SK-N-SH (cell line): ENCODE measurements at regions not wholly inside any gene's neighbourhood (a gene's known extent, or its start where the extent isn't known, plus 50 kb on each side); places are given as distances from the start of the nearest gene placed in this dataset.

Source experiments
- CTCF ChIA-PET: fragments of 300-600, 350-600 bp; formaldehyde crosslinking; extraction: SDS; loops from one replicate; lab custom pipeline; 2021; lab: Yijun Ruan, JAX
- POLR2A ChIA-PET: fragments of 350-600 bp; sonication (Branson Sonifier 250); formaldehyde crosslinking; extraction: SDS; loops from one replicate; lab custom pipeline; 2020; ENCODE audit warnings: antibody characterized with exemption, inconsistent platforms; lab: Yijun Ruan, JAX
- DNase-seq: peaks from one replicate; pipeline ENCODE4 v3.0.0; 2012
- H2AFZ ChIP-seq: fragments of 200-600 bp; sonication (generic); 2 replicates; pipeline ENCODE4 v1.8.1; 2016; ENCODE audit warnings: antibody characterized with exemption, mild to moderate bottlenecking, low read depth
- H3F3A ChIP-seq: fragments of 200-600 bp; sonication (generic); replicated peaks from 2 replicates; pipeline ENCODE3; 2016; ENCODE audit warnings: antibody characterized with exemption, mild to moderate bottlenecking; ENCODE audit not compliant: insufficient read depth
- H3K27ac ChIP-seq, 2 experiments: fragments of 200-500 bp in 1 of 2; fragments of 200-600 bp in 1 of 2; sonication (Bioruptor generic) in 1 of 2; sonication (generic), shearing (Covaris generic) in 1 of 2; 2 replicates each; pipeline versions ENCODE4 v1.5.1 to v1.6.1; 2014 to 2016; ENCODE audit warnings: low read depth in 2 of 2, inconsistent platforms in 1 of 2, low read length in 1 of 2, mild to moderate bottlenecking in 1 of 2, mixed read lengths in 1 of 2
- H3K27me3 ChIP-seq: fragments of 200-600 bp; sonication (generic), shearing (Covaris generic); 2 replicates; pipeline ENCODE4 v1.6.1; 2016; ENCODE audit warnings: mixed run types; ENCODE audit not compliant: insufficient read depth
- H3K36me3 ChIP-seq, 2 experiments: fragments of 200-500 bp in 1 of 2; fragments of 200-600 bp in 1 of 2; sonication (Bioruptor generic) in 1 of 2; sonication (generic) in 1 of 2; replicated peaks in 1 of 2; 2 replicates each; pipeline versions ENCODE3 to v1.5.1; 2014 to 2016; ENCODE audit warnings: low read length in 1 of 2, mild to moderate bottlenecking in 1 of 2; ENCODE audit not compliant: insufficient read depth in 2 of 2, control insufficient read depth in 1 of 2
- H3K4me1 ChIP-seq, 2 experiments: fragments of 200-500 bp in 1 of 2; fragments of 200-600 bp in 1 of 2; sonication (Bioruptor generic) in 1 of 2; sonication (generic), shearing (Covaris generic) in 1 of 2; 2 replicates each; pipeline versions ENCODE4 v1.5.1 to v1.6.1; 2014 to 2016; ENCODE audit warnings: low read depth in 1 of 2, low read length in 1 of 2, mixed run types in 1 of 2; ENCODE audit not compliant: insufficient read depth in 2 of 2, control insufficient read depth in 1 of 2
- H3K4me2 ChIP-seq: fragments of 200-600 bp; sonication (generic), shearing (Covaris generic); 2 replicates; pipeline ENCODE4 v1.6.1; 2017; ENCODE audit warnings: mixed run types
- H3K4me3 ChIP-seq, 2 experiments: fragments of 200-500 bp in 1 of 2; fragments of 200-600 bp in 1 of 2; sonication (Bioruptor generic) in 1 of 2; sonication (generic), shearing (Covaris generic) in 1 of 2; 2 replicates each; pipeline versions ENCODE4 v1.5.1 to v1.8.1; 2014 to 2016; ENCODE audit warnings: low read depth in 2 of 2, inconsistent platforms in 1 of 2, low read length in 1 of 2, mild to moderate bottlenecking in 1 of 2, mixed read lengths in 1 of 2, moderate library complexity in 1 of 2
- H3K79me2 ChIP-seq: fragments of 200-600 bp; sonication (generic); 2 replicates; pipeline ENCODE4 v1.8.1; 2017; ENCODE audit warnings: mild to moderate bottlenecking; ENCODE audit not compliant: insufficient read depth
- H3K9ac ChIP-seq: fragments of 200-600 bp; sonication (generic); 2 replicates; pipeline ENCODE4 v1.6.1; 2017; ENCODE audit warnings: mixed run types
- H3K9me2 ChIP-seq: fragments of 200-600 bp; sonication (generic); 2 replicates; pipeline ENCODE4 v1.6.1; 2017; ENCODE audit warnings: mixed run types
- H3K9me3 ChIP-seq: fragments of 200-600 bp; sonication (generic); 2 replicates; pipeline ENCODE4 v1.6.1; 2017; ENCODE audit warnings: mixed run types, mild to moderate bottlenecking, moderate library complexity
- H4K20me1 ChIP-seq: fragments of 200-600 bp; sonication (generic); 2 replicates; pipeline ENCODE4 v1.6.1; 2017; ENCODE audit warnings: mild to moderate bottlenecking, mixed run types; ENCODE audit not compliant: insufficient read depth
- CHD2 ChIP-seq: fragments of 150-350 bp; IDR thresholded peaks from 2 replicates; pipeline ENCODE4 v1.6.1; 2018; ENCODE audit warnings: low read length; ENCODE audit not compliant: partially characterized antibody
- ELF1 ChIP-seq: IDR thresholded peaks from 2 replicates; pipeline ENCODE4 v1.4.0; 2012
- EP300 ChIP-seq, 2 experiments: IDR thresholded peaks; 2 replicates each; pipeline versions ENCODE4 v1.4.0 to v1.6.1; 2012; ENCODE audit warnings: borderline replicate concordance in 1 of 2, low read depth in 1 of 2, low read length in 1 of 2
- EZH2phosphoT487 ChIP-seq: fragments of 200-600 bp; sonication (generic); IDR thresholded peaks from 2 replicates; pipeline ENCODE4 v1.6.1; 2017; ENCODE audit warnings: low read depth, mixed run types, mild to moderate bottlenecking, antibody characterized with exemption, moderate library complexity, borderline replicate concordance
- FOSL2 ChIP-seq: IDR thresholded peaks from 2 replicates; pipeline ENCODE4 v1.4.0; 2012; ENCODE audit warnings: low read depth, mild to moderate bottlenecking, moderate library complexity, borderline replicate concordance
- GABPA ChIP-seq: IDR thresholded peaks from 2 replicates; pipeline ENCODE4 v1.4.0; 2012; ENCODE audit warnings: low read depth, mild to moderate bottlenecking
- GATA2 ChIP-seq: sonication (generic); formaldehyde crosslinking; IDR thresholded peaks from 2 replicates; pipeline ENCODE4 v1.5.0; 2020; ENCODE audit warnings: mild to moderate bottlenecking, missing genetic modification reagents
- JUND ChIP-seq: IDR thresholded peaks from 2 replicates; pipeline ENCODE4 v1.4.0; 2012
- NRF1 ChIP-seq: IDR thresholded peaks from 2 replicates; pipeline ENCODE4 v1.6.1; 2012; ENCODE audit warnings: low read depth, mild to moderate bottlenecking, low read length
- POLR2AphosphoS5 ChIP-seq: IDR thresholded peaks from 2 replicates; pipeline ENCODE4 v1.6.1; 2012; ENCODE audit warnings: low read depth, low read length
- RAD21 ChIP-seq: IDR thresholded peaks from 2 replicates; pipeline ENCODE4 v1.6.1; 2012; ENCODE audit warnings: mild to moderate bottlenecking, low read length
- RCOR1 ChIP-seq: fragments of 150-350 bp; IDR thresholded peaks from 2 replicates; pipeline ENCODE4 v1.6.1; 2017; ENCODE audit warnings: antibody characterized with exemption, low read length
- SIN3A ChIP-seq: IDR thresholded peaks from 2 replicates; pipeline ENCODE4 v1.6.1; 2012; ENCODE audit warnings: low read depth, mild to moderate bottlenecking, low read length, moderate library complexity, borderline replicate concordance
- TAF1 ChIP-seq: IDR thresholded peaks from 2 replicates; pipeline ENCODE4 v1.6.1; 2012; ENCODE audit warnings: low read depth, mild to moderate bottlenecking, low read length, moderate library complexity, borderline replicate concordance
- TEAD4 ChIP-seq: IDR thresholded peaks from 2 replicates; pipeline ENCODE4 v1.4.0; 2012; ENCODE audit warnings: mild to moderate bottlenecking, borderline replicate concordance; ENCODE audit not compliant: insufficient read depth
- YY1 ChIP-seq: IDR thresholded peaks from 2 replicates; pipeline ENCODE4 v1.4.0; 2012; ENCODE audit warnings: low read depth, mild to moderate bottlenecking
- WGBS: methylation state at CpG from one replicate; pipeline ENCODE4 v1.1.6; 2017; ENCODE audit warnings: low lambda C conversion rate; 5-methylcytosine and 5-hydroxymethylcytosine counted together
- TF ChIP-seq, protein P1 (sequence below): IDR thresholded peaks from 2 replicates; pipeline ENCODE4; 2012
- TF ChIP-seq, protein P2 (sequence below): IDR thresholded peaks from 2 replicates; pipeline ENCODE4 v1.4.0; 2012; ENCODE audit warnings: low read depth
- TF ChIP-seq, protein P3 (sequence below): IDR thresholded peaks from 2 replicates; pipeline ENCODE4 v1.4.0; 2012; ENCODE audit warnings: low read depth, borderline replicate concordance
- TF ChIP-seq, protein P4 (sequence below): fragments of 150-350 bp; IDR thresholded peaks from 2 replicates; pipeline ENCODE4 v1.6.1; 2016; ENCODE audit warnings: mild to moderate bottlenecking, low read depth, low read length

DNA sequence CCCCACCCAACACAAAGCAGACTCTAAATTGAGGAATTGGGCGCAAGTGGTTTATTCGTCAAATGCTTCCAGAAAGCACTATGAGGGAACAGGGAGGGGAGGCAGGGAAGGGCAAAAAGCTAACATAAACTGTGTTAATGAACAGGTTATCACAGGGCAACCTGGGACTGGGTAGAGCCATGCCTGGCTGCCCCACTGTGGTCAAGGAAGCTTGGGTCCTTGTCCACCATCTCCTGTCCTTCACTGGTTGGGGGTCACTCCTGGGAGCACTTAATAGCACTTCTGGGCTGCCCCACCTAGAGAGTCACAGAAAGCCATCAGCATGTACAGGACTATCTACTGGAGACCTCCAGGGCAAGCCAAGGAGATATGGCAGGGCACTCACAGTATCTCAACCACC is 102.3 kb downstream of the LINC00237 start:
- Histone ChIP-seq H3K9me2 (no peaks in the 10 kb centered on the region), H3K4me2 (no peak overlapping the region), H3K36me3 (no peaks in the 10 kb centered on the region), H3F3A (no peaks in the 10 kb centered on the region), H4K20me1 (no peaks in the 10 kb centered on the region)
- DNase-seq: no peak
- POLR2A ChIA-PET: interaction anchor here (0.7 kb wide), 1 partner anchor 531 kb away, joined by 4 read pairs; no protein-coding TSS in a partner anchor
- TF ChIP-seq YY1 (no peak), EZH2phosphoT487 (no peak), POLR2AphosphoS5 (no peak), RAD21 (no peak), SIN3A (no peak), GABPA (no peak), EP300 (IDR thresholded peaks at IDR 0.05; ENCODE audit: borderline replicate concordance in 1 of 2, low read depth in 1 of 2, low read length in 1 of 2) (no peak), TEAD4 (no peak), FOSL2 (no peak), RCOR1 (no peak), NRF1 (no peak), JUND (no peak), TAF1 (no peak), ELF1 (no peak), GATA2 (CRISPR knock-in tag) (no peak), CHD2 (no peak)
- TF ChIP-seq, protein P1, sequence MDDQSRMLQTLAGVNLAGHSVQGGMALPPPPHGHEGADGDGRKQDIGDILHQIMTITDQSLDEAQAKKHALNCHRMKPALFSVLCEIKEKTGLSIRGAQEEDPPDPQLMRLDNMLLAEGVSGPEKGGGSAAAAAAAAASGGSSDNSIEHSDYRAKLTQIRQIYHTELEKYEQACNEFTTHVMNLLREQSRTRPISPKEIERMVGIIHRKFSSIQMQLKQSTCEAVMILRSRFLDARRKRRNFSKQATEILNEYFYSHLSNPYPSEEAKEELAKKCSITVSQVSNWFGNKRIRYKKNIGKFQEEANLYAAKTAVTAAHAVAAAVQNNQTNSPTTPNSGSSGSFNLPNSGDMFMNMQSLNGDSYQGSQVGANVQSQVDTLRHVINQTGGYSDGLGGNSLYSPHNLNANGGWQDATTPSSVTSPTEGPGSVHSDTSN: no peak
- TF ChIP-seq, protein P2, sequence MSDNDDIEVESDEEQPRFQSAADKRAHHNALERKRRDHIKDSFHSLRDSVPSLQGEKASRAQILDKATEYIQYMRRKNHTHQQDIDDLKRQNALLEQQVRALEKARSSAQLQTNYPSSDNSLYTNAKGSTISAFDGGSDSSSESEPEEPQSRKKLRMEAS: no peak
- TF ChIP-seq, protein P3, sequence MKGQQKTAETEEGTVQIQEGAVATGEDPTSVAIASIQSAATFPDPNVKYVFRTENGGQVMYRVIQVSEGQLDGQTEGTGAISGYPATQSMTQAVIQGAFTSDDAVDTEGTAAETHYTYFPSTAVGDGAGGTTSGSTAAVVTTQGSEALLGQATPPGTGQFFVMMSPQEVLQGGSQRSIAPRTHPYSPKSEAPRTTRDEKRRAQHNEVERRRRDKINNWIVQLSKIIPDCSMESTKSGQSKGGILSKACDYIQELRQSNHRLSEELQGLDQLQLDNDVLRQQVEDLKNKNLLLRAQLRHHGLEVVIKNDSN: no peak
- TF ChIP-seq, protein P4, sequence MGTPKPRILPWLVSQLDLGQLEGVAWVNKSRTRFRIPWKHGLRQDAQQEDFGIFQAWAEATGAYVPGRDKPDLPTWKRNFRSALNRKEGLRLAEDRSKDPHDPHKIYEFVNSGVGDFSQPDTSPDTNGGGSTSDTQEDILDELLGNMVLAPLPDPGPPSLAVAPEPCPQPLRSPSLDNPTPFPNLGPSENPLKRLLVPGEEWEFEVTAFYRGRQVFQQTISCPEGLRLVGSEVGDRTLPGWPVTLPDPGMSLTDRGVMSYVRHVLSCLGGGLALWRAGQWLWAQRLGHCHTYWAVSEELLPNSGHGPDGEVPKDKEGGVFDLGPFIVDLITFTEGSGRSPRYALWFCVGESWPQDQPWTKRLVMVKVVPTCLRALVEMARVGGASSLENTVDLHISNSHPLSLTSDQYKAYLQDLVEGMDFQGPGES: no peak
- TF ChIP-seq, all 33 proteins: peak for 0
- WGBS: 30% methylated on average over 2 of the region's 2 CpGs
- H3K27me3 ChIP-seq: no peaks in the 10 kb centered on the region
- H3K27ac ChIP-seq: no peak overlapping the region
- H2AFZ ChIP-seq: no peak overlapping the region
- CTCF ChIA-PET: no interaction called here
- H3K79me2 ChIP-seq: no peaks in the 10 kb centered on the region
- H3K4me1 ChIP-seq: no peaks in the 10 kb centered on the region
- no peak overlapping the region for H3K4me3 ChIP-seq
- H3K9me3 ChIP-seq: no peaks in the 10 kb centered on the region
- no peak overlapping the region for H3K9ac ChIP-seq
